ENCODE measurements at regions not wholly inside any gene's neighbourhood (a gene's known extent, or its start where the extent isn't known, plus 50 kb on each side); places are given as distances from the start of the nearest gene placed in this dataset.

- TF ChIP-seq POLR2A (IDR thresholded peaks at IDR 0.05; ENCODE audit: low read depth, low read length) (no peak), POLR2AphosphoS5 (IDR thresholded peaks at IDR 0.05; ENCODE audit: low read depth, low read length) (no peak), TAF1 (IDR thresholded peaks at IDR 0.05; ENCODE audit: borderline replicate concordance, low read depth, low read length) (no peak)
Observed at GRCh38 chr10:9828110-9828509, 1189.6 kb upstream of the CELF2 start.
